ENCODE measurements at regions not wholly inside any gene's neighbourhood (a gene's known extent, or its start where the extent isn't known, plus 50 kb on each side); places are given as distances from the start of the nearest gene placed in this dataset.

GRCh38 chr1:232225336-232226131 lies 404.4 kb downstream of the SIPA1L2 start:
- TF ChIP-seq YY1 (IDR thresholded peaks at IDR 0.05; ENCODE audit: low read depth), result no peak
- TF ChIP-seq TAF1 (IDR thresholded peaks at IDR 0.05; ENCODE audit: low read depth), result no peak
- no peak for TF ChIP-seq CREB1 (IDR thresholded peaks at IDR 0.05; ENCODE audit: low read depth)
- no peak for TF ChIP-seq ZBTB7A (IDR thresholded peaks at IDR 0.05; ENCODE audit: low read depth)
- TF ChIP-seq EGR1 (IDR thresholded peaks at IDR 0.05), result no peak
- TF ChIP-seq REST (IDR thresholded peaks at IDR 0.05; ENCODE audit: low read depth), result no peak
- no peak for TF ChIP-seq TCF12 (IDR thresholded peaks at IDR 0.05; ENCODE audit: low read depth)
- TF ChIP-seq EP300 (IDR thresholded peaks at IDR 0.05; ENCODE audit: borderline replicate concordance), result no peak
- TF ChIP-seq NFIC (IDR thresholded peaks at IDR 0.05), result no peak
- no peak for TF ChIP-seq USF1 (IDR thresholded peaks at IDR 0.05)
- no peak for TF ChIP-seq MAX (IDR thresholded peaks at IDR 0.05)
- TF ChIP-seq FOXM1 (IDR thresholded peaks at IDR 0.05; ENCODE audit: borderline replicate concordance, low read depth), result no peak
- no peak for TF ChIP-seq CEBPB (IDR thresholded peaks at IDR 0.05)
- no peak for TF ChIP-seq RAD21 (IDR thresholded peaks at IDR 0.05; ENCODE audit: low read depth)

- TF ChIP-seq EGR1 (IDR thresholded peaks at IDR 0.05), result no peak
- no peak for TF ChIP-seq TAF1 (IDR thresholded peaks at IDR 0.05; ENCODE audit: low read depth)
- no peak for TF ChIP-seq CREB1 (IDR thresholded peaks at IDR 0.05; ENCODE audit: low read depth)
- TF ChIP-seq USF1 (IDR thresholded peaks at IDR 0.05), result no peak
- no peak for TF ChIP-seq MAX (IDR thresholded peaks at IDR 0.05)
These were observed 406.0 kb downstream of the SIPA1L2 start for GRCh38 chr1:232223887-232224286.

GRCh38 chr1:232223183-232223708 lies 406.7 kb downstream of the SIPA1L2 start:
- no peak for TF ChIP-seq USF1 (IDR thresholded peaks at IDR 0.05)
- TF ChIP-seq RAD21 (IDR thresholded peaks at IDR 0.05; ENCODE audit: low read depth), result no peak
- no peak for TF ChIP-seq ZBTB7A (IDR thresholded peaks at IDR 0.05; ENCODE audit: low read depth)
- TF ChIP-seq TAF1 (IDR thresholded peaks at IDR 0.05; ENCODE audit: low read depth), result no peak
- TF ChIP-seq YY1 (IDR thresholded peaks at IDR 0.05; ENCODE audit: low read depth), result no peak
- no peak for TF ChIP-seq EGR1 (IDR thresholded peaks at IDR 0.05)
- no peak for TF ChIP-seq CEBPB (IDR thresholded peaks at IDR 0.05)
- TF ChIP-seq TCF12 (IDR thresholded peaks at IDR 0.05; ENCODE audit: low read depth), result no peak
- TF ChIP-seq MAX (IDR thresholded peaks at IDR 0.05), result no peak
- no peak for TF ChIP-seq FOXM1 (IDR thresholded peaks at IDR 0.05; ENCODE audit: borderline replicate concordance, low read depth)
- no peak for TF ChIP-seq EP300 (IDR thresholded peaks at IDR 0.05; ENCODE audit: borderline replicate concordance)
- TF ChIP-seq TEAD4 (IDR thresholded peaks at IDR 0.05), result no peak
- TF ChIP-seq CREB1 (IDR thresholded peaks at IDR 0.05; ENCODE audit: low read depth), result no peak
- no peak for TF ChIP-seq REST (IDR thresholded peaks at IDR 0.05; ENCODE audit: low read depth)
- no peak for TF ChIP-seq NFIC (IDR thresholded peaks at IDR 0.05)

- TF ChIP-seq EP300 (IDR thresholded peaks at IDR 0.05; ENCODE audit: borderline replicate concordance), result no peak
- no peak for TF ChIP-seq CREB1 (IDR thresholded peaks at IDR 0.05; ENCODE audit: low read depth)
- TF ChIP-seq TEAD4 (IDR thresholded peaks at IDR 0.05), result no peak
- no peak for TF ChIP-seq ZBTB7A (IDR thresholded peaks at IDR 0.05; ENCODE audit: low read depth)
- no peak for TF ChIP-seq MAX (IDR thresholded peaks at IDR 0.05)
- no peak for TF ChIP-seq REST (IDR thresholded peaks at IDR 0.05; ENCODE audit: low read depth)
These were observed 407.3 kb downstream of the SIPA1L2 start for GRCh38 chr1:232222614-232223013.
